DMS 273 treated with DMSO at 0.1 percent for 48 hours (cell line): ENCODE measurements at regions not wholly inside any gene's neighbourhood (a gene's known extent, or its start where the extent isn't known, plus 50 kb on each side); places are given as distances from the start of the nearest gene placed in this dataset.

Source experiments
- DNase-seq: peaks from one replicate; lab custom pipeline; 2025; lab: John Stamatoyannopoulos, UW

DNA sequence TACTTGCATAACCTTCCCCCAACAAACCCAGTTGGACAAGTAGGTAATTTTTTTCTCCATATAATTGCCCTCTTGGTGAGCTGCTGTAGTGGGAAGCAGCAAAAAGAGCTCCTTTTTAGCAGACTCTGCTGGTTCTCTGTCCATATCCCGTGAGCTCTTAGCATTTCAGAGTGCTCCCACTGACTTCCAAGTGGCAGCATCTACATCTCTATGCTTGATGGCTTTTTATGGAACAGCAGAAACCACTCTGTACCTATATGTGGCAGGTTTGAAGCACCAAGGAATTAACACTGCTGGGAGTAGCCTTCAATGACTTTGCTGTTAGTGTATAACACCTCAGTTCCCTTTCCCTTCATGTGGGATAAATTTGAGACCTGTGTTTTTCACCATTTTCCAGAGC lies 168.4 kb upstream of the NHS start:
- no peak for DNase-seq

DNA sequence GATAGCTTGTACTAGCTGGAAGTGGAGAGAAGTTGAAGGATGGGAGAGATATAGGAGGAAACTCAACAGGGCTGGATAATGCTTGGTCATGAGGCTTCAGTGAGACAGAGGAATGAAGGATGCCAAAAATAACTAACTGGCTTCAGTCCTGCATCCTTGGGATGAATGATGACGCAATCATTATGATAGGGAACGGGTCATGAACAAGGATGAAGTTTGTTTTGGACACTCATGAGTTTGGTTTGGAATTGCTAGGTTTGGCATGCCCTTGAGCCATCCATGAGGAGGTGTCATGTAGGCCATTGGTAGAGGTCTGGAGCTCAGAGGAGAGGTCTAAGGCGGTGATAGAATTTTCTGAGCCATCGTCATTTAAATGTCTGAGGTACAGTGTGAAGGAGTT lies 160.0 kb upstream of the NHS start:
- no peak for DNase-seq

DNA sequence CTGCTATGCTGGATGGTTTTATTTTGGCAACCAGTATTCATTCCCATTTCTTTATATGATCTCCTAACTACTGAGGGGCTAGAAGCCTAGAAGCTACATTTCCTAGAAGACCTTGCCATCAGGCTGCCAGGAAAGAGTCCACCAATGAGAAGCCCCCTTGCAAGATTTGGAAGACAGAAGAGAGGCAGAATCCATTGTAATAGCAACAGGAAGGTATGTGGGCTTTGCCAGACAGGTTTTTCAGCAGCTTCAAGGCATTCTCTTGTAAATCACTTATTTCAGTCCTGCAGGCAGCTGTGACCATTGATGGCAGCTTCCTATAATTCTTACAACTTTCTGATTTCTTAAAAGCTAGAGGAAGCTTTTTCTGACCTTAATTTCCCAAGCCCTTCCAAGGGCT lies 148.3 kb upstream of the NHS start:
- no peak for DNase-seq

DNA sequence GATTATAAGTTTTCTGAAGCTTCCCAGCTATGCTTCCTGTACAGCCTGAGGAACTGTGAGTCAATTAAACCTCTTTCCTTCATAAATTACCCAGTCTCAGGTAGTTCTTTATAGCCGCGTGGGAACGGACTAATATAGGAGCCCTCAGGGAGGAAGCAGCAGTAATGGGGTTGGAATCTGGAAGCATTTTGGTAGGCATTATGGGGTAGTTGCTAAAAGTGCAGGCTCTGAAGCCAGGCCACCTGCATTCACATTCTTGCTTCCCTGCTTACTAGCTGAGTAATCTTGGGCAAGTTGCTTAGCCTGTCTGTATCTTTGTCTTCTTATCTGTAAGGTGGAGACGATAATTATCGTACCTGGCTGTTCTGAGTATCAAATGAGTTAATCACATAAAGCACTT lies 137.9 kb upstream of the NHS start:
- DNase-seq, result no peak

DNA sequence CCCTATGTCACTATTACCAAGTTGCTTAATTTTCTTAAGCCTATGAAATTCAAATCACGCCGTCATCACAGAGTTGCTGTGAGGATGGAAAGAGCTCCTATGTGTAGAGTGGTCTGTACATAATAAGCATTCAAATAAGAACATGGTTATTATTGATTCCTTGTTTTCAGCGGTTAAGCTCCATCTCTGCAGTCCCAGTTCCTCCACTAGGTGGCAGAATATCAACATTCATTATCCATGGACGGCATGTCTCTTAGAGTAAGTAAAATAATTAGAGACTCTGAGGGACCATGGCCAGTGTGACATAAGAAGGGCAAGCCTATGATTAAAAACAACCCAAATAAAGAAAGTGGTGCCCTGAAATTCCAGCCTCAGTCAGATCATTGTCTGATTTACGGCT lies 132.5 kb upstream of the NHS start:
- DNase-seq, result peak; percentile 9

DNA sequence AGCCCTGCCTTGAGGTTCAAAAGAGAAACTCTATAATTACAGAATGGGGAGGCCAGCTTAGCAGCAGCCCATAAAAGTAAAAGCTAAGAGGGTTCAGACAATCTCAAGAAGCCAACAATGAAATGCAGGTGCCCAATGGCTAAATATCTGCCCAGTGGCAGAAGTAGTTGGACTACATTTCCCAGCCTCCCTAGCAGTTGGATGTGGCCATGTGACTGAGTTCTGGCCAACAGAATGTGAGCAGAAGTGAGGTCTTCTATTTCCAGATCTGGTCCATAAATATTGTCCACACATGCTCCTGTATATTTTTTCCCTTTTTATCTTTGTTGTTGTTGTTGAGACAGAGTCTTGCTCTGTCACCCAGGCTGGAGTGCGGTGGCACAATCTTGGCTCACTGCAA lies 127.9 kb upstream of the NHS start:
- no peak for DNase-seq

DNA sequence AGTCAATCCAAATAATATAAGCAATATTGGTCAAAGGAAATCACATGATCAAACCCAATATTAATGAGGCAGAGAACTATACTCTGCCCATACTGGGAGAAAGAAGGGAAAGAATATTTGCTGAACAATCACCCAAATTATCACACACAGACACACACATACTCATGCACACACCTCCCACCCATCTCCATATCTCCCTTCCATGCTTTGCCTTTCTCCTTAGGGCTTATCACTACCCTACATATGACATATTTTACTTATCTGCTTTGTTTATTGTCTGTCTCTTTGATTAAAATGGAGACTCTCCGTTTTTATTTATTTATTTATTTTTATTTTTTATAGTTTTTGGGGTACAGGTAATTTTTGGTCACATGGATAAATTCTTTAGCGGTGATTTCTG lies 112.9 kb upstream of the NHS start:
- no peak for DNase-seq

DNA sequence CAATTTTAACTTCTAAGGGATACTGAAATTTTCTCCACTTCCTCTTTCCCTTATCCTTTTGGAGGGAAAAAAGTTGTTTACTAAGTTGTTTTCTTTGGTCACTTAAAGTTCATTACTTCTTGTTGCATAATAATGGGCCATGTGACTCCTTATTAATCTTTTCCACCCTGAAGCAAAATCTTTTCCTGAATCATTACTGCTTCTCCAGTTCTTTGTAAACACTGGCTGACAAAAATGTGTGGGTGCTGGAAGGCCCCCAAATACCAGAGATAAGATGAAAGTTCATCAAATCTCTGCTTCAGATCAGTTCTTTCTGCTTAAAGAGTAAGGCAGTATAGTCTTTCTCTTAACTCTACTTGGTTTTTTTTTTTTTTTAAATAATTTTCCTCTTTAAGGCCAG lies 108.9 kb upstream of the NHS start:
- DNase-seq, result no peak

DNA sequence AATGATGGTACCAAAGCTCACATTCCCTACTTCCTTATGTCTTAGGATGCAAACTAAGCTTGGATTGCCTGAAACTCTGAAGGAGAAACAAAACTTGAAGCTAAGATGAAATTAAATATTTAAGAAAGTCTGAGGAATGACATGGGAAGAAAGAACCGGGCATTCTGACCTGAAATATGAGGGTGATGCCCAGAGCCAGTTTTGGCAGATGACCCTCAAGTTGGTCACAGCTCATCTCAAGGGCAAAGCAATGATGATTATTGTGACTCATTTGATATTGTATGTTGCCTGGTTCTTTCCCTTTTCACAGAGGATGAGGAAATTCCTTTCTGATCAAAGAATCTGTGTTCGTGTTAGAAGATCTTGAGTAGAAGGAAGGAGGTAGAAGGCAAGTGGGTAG lies 96.0 kb upstream of the NHS start:
- no peak for DNase-seq

DNA sequence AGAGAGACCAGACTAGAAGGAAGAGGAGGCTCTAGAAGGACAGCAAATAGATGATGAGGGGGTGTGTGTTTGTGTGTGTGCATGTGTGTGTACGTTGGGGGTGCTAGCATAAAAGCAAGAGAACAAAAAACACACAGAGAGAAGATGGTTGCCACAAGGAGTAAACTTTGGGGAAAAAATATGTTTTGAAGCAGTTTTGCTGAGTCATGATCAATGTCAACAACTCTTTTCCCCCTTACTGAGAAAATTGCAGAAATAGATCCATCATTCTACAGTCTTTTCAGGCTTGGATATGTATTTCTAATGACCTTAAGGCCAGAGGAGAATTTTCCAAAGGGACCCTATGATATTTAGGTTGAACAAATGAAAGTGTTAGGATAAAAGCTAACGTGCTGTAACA lies 89.0 kb upstream of the NHS start:
- no peak for DNase-seq

DNA sequence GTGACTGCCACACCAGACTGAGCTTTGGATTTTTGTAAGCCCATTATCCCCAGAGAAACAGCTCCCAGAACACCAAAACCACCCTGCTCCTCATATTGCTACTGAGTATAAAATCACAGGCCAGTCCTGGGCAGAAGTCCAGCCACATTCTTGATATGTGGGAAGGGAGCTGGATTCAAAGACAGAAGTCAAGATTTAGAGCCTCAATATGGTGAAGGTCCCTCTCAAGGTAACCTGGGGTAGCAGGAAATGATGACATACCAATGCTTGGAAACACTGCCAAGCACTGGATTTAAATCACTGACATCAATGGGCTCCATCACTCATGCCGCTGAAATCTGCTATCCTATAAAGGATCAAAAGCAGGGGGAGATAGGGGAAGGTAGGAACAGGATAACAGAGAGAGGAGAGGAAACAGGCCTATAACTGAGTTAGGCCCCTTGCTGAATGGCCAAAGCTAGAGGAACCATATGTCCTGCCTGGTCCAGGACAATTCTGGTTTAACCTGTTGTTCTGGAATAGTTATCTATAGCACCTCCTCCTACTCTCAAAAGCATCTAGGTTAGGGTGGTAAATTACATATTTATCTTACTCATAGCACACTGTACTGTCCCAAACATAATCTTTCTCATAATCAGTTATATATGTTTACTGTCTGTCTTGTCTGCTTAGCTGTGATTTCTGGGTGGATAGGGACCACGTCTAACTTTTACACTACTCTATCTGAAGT lies 83.7 kb upstream of the NHS start:
- DNase-seq, result no peak

DNA sequence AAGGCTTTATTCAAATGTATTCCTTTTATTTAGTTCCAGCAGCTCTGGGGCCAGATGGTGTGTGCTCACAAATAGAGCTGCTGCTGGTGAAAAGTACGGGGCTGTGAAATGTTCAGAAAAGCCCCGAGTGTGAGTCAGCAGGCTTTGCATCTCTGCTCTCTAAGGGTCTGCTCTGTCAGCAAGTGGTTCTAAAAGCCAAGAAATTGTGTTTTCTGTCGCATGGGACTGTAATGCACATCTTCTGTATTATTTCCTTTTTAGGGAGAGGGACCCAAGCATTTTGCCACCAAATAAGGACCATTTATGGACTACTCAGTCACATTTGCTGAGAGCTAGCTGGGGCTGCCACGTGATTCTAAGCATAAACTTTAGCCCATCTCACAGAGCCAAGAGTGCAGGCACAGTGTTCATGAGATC lies 82.9 kb upstream of the NHS start:
- peak; percentile 42 for DNase-seq

DNA sequence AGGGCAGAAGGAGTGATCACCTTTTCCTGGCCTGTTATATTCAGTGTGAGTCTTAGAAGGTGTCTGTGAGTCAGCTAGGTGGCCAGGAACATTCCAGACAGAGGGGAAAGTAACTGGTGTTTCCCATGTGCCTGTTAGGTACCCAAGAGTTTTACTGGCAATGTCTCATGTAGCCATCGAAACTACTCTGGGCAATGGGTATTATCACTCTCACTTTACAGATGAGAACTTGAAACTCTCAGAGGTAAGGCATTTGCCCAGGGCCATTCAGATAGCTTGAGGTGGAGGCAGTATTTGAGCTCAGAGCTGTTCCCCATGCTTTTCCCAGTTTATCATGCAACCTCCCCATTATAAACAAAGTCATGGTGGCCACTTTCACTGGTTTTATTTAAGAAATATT lies 80.4 kb upstream of the NHS start:
- DNase-seq, result no peak

DNA sequence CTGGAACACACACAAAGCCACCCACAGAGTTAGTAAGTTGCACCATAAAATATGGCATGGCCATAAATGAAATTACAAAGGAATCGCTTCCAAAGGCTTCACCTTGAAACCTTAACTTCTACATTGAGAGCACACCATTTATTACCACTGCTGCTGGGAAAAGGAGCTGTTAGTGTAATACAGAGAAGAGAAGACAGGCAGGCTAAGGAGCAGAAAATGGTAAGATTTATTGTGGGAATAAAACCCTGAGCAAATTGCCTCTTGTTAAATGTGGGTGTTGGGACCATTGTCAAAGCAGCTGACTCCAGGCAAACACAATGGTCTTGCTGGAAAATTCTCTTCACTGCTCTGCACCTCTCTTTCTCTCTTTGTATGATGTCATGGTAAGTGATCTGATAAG lies 79.2 kb upstream of the NHS start:
- DNase-seq, result no peak

DNA sequence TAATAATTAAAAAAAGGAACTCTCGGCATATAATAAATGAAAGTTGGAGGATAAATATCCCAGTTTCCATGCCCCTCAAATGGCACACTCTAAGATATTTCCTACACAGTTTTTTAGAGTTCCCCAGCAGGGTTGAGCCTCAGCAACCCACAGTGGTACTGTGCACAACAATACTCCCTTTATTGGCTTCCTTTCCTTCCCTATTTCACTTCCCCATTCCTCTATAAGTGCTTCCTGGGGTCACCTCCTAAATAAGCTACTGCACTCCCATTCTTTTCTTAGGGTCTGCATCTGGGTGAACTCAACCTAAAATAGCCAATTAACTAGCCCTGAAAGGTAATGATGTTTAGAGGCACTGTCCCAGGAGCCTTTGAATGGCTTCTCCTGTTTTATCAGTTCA lies 76.4 kb upstream of the NHS start:
- DNase-seq, result no peak

DNA sequence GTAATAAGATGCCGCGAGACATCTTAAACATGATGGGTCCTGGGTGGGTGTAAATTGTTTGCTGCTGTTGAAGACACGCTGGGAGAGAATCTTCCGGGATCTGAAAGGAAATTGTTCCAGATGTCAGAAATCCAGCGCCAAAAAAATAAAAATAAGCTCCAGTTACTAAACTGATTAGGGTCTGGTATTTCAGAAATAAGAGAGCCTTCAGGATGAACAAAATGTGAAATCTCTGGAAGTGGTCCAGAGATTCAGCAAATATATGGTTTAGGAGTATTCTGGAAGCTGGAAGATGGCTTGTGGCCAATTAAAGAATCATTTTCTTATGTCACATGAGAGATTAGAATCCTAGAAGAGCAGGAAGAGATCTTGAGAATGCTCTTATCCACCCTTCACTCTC lies 75.8 kb upstream of the NHS start:
- no peak for DNase-seq

DNA sequence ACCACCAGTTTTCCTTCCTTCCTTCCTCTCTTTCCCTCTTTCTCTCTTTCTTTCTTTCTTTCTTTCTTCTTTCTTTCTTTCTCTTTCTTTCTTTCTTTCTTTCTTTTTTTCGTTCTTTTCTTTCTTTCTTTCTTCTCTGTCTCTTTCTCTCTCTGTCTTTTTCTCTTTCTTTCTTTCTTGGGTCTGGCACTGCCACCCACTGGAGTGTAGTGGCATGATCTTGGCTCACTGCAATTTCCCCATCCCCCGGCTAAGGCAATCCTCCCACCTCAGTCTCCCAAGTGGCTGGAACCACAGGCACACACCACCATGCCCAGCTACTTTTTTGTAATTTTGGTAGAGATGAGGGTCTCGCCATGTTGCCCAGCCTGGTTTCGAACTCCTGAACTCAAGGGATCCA lies 51.6 kb upstream of the NHS start:
- DNase-seq, result no peak
